Kidney (tissue), 13 donors: ENCODE measurements at regions not wholly inside any gene's neighbourhood (a gene's known extent, or its start where the extent isn't known, plus 50 kb on each side); places are given as distances from the start of the nearest gene placed in this dataset.

Experiments used
- DNase-seq, 5 donors: peaks; one replicate each; pipeline ENCODE4 v3.0.0-alpha.2; 2013 to 2020
- FAIRE-seq: peaks from 2 replicates; lab custom pipeline; 2012; peaks lifted over from hg19 to GRCh38; lab: Jason Lieb, UNC
- H3K27ac ChIP-seq, 2 donors: one replicate each; pipeline ENCODE4 v1.7.0; 2013; ENCODE audit warnings: low read depth in 2 of 2, low read length in 2 of 2, inconsistent platforms in 1 of 2
- H3K27me3 ChIP-seq: one replicate; pipeline ENCODE4 v1.7.1; 2013; ENCODE audit warnings: low read length, inconsistent platforms; ENCODE audit not compliant: control insufficient read depth, insufficient read depth
- H3K36me3 ChIP-seq, 3 donors: one replicate each; pipeline versions ENCODE4 v1.7.0 to v1.7.1; 2013; ENCODE audit warnings: low read length in 3 of 3, control low read depth in 1 of 3, inconsistent platforms in 1 of 3; ENCODE audit not compliant: insufficient read depth in 3 of 3, control insufficient read depth in 2 of 3
- H3K4me1 ChIP-seq, 3 donors: one replicate each; pipeline versions ENCODE4 v1.7.0 to v1.7.1; 2013; ENCODE audit warnings: low read length in 3 of 3, inconsistent platforms in 1 of 3, low read depth in 1 of 3; ENCODE audit not compliant: control insufficient read depth in 2 of 3, insufficient read depth in 2 of 3
- H3K4me3 ChIP-seq, 3 donors: one replicate each; pipeline versions ENCODE4 v1.7.0 to v1.8.1; 2013; ENCODE audit warnings: low read length in 3 of 3, control low read depth in 1 of 3, inconsistent platforms in 1 of 3
- H3K9ac ChIP-seq, 3 donors: one replicate each; pipeline versions ENCODE4 v1.7.0 to v1.7.1; 2013; ENCODE audit warnings: low read length in 3 of 3, control low read depth in 1 of 3, inconsistent platforms in 1 of 3
- H3K9me3 ChIP-seq, 3 donors: one replicate each; pipeline versions ENCODE4 v1.7.0 to v1.7.1; 2013; ENCODE audit warnings: low read length in 3 of 3, control low read depth in 1 of 3, inconsistent platforms in 1 of 3; ENCODE audit not compliant: control insufficient read depth in 2 of 3, insufficient read depth in 1 of 3
- intact Hi-C: fragments of 100-400 bp; cut with DNase I; formaldehyde crosslinking; loops from one replicate; pipeline ENCODE4 v1.11.1; 2022
- TF ChIP-seq, protein P1 (sequence below): IDR thresholded peaks from 3 replicates; pipeline ENCODE4 v1.5.1; 2012; ENCODE audit warnings: mild to moderate bottlenecking, moderate library complexity, borderline replicate concordance; ENCODE audit not compliant: insufficient read depth; ENCODE audit errors: extremely low read depth
- donor health status: control.
- donor health status: control.
- donor health status: control.
- donor health status: control.
- donor health status: control.
- donor health status: DM: yes; HTN: yes; CAD: no.
- donor health status: Normal renal cell carcinoma (clear cell type).

DNA sequence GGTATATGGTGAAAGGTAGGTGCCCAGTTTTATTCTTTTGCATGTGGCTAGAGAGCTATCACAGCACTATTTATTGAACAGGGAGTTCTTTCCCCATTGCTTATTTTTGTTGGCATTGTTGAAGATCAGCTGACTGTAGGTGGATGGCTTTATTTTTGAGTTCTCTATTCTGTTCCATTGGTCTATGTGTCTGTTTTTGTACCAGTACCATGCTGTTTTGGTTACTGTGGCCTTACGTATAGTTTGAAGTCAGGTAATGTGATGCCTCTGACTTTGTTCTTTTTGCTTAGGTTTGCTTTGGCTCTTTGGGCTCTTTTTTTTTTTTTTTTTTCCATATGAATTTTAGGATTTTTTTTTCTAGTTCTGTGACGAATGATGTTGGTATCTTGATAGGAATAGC is 139.2 kb upstream of the CTNNB1 start:
- no peak overlapping the region for H3K4me3 ChIP-seq
- no peaks in the 10 kb centered on the region for H3K4me1 ChIP-seq
- DNase-seq (no peak), FAIRE-seq (no peak)
- no peaks in the 10 kb centered on the region for H3K27me3 ChIP-seq
- H3K9me3 ChIP-seq = no peaks in the 10 kb centered on the region
- no peak overlapping the region for H3K27ac ChIP-seq
- TF ChIP-seq, protein P1, sequence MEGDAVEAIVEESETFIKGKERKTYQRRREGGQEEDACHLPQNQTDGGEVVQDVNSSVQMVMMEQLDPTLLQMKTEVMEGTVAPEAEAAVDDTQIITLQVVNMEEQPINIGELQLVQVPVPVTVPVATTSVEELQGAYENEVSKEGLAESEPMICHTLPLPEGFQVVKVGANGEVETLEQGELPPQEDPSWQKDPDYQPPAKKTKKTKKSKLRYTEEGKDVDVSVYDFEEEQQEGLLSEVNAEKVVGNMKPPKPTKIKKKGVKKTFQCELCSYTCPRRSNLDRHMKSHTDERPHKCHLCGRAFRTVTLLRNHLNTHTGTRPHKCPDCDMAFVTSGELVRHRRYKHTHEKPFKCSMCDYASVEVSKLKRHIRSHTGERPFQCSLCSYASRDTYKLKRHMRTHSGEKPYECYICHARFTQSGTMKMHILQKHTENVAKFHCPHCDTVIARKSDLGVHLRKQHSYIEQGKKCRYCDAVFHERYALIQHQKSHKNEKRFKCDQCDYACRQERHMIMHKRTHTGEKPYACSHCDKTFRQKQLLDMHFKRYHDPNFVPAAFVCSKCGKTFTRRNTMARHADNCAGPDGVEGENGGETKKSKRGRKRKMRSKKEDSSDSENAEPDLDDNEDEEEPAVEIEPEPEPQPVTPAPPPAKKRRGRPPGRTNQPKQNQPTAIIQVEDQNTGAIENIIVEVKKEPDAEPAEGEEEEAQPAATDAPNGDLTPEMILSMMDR = no peak
- H3K9ac ChIP-seq = no peak overlapping the region
- H3K36me3 ChIP-seq = no peaks in the 10 kb centered on the region
- intact Hi-C loops = no loop called here

DNA sequence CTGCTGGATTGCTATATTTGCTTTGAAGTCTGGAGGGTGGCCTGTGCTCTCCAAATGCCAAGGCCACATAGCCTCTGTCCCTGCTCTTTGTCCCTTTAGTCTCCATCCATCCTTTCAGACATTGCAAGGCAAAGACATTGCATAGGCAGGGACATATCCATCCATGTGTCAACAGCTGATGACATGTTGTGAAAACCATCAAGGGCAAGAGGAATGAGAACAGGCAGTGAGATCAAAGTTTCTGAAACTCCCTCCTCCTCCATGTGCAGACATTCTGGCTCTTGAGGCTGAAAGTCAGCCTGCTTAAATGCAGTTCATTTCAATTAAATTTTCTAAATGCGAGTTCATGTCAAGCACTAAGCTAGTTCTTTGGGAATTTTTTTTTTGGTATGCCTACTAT is 135.2 kb upstream of the CTNNB1 start:
- Histone ChIP-seq H3K27ac (no peak overlapping the region), H3K9ac (no peak overlapping the region), H3K4me3 (no peak overlapping the region), H3K9me3 (no peaks in the 10 kb centered on the region), H3K27me3 (no peaks in the 10 kb centered on the region), H3K36me3 (no peaks in the 10 kb centered on the region), H3K4me1 (no peaks in the 10 kb centered on the region)
- TF ChIP-seq, protein P1 = no peak
- intact Hi-C loops = no loop called here
- FAIRE-seq (no peak), DNase-seq (no peak)

DNA sequence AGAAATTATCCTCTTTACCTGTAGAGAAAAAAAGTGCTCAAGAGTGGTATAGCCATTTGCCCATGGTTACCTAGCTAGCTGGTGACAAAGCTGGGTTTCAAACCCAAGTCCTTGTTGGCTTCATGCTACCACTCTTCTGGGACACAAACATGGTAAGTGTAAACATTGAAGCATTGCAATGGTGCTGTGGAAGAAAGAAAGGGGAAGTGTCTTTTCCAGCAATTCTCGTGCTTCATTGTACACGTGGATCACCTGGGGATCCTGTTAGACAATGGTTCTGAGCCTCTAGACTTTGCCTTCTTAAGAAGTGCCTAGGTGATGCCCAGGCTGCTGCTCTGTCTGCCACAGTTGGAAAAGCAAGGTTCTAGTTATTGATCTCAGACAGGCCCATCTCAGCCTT is 134.8 kb upstream of the CTNNB1 start:
- H3K27me3 ChIP-seq = no peaks in the 10 kb centered on the region
- no peaks in the 10 kb centered on the region for H3K9me3 ChIP-seq
- H3K27ac ChIP-seq = no peak overlapping the region
- no peaks in the 10 kb centered on the region for H3K36me3 ChIP-seq
- TF ChIP-seq, protein P1 = no peak
- H3K4me3 ChIP-seq = no peak overlapping the region
- DNase-seq = no peak
- intact Hi-C loops = no loop called here
- no peak for FAIRE-seq
- no peak overlapping the region for H3K9ac ChIP-seq
- H3K4me1 ChIP-seq = no peaks in the 10 kb centered on the region

DNA sequence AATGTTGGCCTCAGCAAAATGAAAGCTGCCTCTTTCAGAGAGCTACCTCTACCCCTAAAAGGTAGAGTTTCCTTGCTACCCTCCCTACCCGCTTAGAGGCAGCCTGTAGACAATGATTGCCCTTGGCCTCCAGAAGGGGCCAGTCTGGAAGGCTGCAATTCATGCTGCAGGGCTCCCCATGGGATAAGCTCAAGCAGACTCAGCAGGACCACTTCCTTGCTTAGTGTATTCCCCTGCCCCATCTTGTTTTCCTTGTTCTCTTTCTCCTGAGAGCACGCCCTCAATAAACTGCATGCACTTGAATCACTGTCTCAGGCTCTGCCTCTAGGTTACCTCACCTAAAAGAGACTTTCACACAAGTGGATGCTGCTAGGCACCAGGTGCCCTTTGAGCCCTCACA is 134.0 kb upstream of the CTNNB1 start:
- intact Hi-C loops = no loop called here
- no peak overlapping the region for H3K4me3 ChIP-seq
- no peak for DNase-seq

More for the DNA sequence above, 134.0 kb upstream of the CTNNB1 start:
- H3K27me3 ChIP-seq = no peaks in the 10 kb centered on the region
- no peaks in the 10 kb centered on the region for H3K9me3 ChIP-seq
- H3K4me1 ChIP-seq = no peaks in the 10 kb centered on the region
- no peak overlapping the region for H3K9ac ChIP-seq
- no peak for FAIRE-seq
- no peaks in the 10 kb centered on the region for H3K36me3 ChIP-seq
- no peak overlapping the region for H3K27ac ChIP-seq
- TF ChIP-seq, protein P1 = no peak
